ENCODE measurements at regions not wholly inside any gene's neighbourhood (a gene's known extent, or its start where the extent isn't known, plus 50 kb on each side); places are given as distances from the start of the nearest gene placed in this dataset.

- no peak for DNase-seq (ENCODE audit: low read depth)
Observed at GRCh38 chr4:32031026-32031425, 1310.9 kb downstream of the PCDH7 start.

GRCh38 chr4:32032136-32032672 is 1312.0 kb downstream of the PCDH7 start:
- no peak for DNase-seq (ENCODE audit: low read depth)

DNA sequence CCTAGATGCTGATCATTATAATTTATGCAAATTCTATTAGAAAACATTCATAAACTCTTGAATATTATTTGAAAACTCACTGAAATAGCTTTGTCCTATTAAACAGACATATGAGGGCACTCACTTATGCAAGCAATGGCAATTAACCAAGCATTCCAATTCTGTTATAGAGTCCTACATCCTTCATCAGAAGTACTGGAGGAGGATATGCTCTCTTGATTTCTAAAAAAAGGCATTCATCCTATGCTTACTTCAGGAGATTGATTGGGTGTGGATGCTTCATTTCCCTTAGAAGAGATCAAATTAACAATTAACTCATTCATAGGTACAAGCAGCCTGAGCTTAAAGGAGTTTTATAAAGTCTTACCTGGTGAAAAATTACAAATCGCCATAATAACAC is 1317.2 kb downstream of the PCDH7 start:
- no peak for DNase-seq (ENCODE audit: low read depth)

DNA sequence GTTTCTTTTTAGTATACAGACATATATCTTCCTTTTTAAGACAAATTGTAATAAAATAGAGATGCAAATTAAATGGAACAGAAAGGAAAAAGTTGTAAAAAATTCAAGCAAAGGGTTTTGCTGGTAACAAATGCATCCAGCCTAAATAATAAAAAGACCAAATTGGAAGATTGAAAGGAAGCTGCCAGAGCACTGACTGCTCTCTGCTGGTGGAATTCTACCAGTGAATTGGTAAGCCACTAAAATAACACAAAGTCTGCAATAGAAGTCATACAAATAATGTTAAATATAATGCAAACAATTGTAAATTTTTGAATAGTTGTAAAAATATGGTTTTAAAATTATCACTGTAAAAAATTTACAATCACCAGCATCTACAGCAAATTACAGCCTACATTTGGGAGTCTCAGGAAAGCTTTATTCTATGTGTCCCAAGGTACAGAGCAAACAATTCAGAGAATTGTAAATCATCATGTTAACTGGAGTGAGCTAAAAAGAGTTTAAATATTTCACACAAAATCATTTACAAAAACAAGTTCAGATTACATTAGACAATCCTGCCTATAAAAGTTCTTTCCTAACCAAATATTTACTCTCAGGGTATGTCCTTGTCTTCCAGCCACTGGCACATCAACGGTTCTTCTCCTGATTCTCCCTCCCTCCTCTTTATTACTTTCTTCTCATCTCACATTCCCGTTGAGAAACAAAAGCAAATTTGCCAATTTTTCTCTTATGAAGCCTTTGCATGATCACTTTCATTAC is 1322.5 kb downstream of the PCDH7 start:
- DNase-seq (ENCODE audit: low read depth), result no peak

DNA sequence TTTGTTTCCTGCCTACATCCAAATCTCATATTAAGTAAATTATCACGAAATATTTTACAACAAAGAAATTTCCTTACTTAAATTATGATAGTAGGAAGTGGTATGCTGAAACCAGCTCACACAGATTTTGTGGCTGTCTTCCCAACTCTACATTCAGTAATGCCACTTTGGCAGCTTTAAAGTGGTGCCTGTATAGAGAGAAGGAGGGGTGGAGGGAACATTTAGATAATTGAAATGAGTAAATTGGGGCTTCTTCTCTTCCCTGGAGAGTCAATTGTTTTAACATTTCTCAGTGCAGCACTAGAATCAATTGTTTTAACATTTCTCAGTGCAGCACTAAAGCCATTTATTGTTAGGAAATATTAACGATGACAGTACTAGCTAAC is 1323.1 kb downstream of the PCDH7 start:
- no peak for DNase-seq (ENCODE audit: low read depth)

GRCh38 chr4:32061916-32062315 is 1341.7 kb downstream of the PCDH7 start:
- DNase-seq (ENCODE audit: low read depth), result no peak

DNA sequence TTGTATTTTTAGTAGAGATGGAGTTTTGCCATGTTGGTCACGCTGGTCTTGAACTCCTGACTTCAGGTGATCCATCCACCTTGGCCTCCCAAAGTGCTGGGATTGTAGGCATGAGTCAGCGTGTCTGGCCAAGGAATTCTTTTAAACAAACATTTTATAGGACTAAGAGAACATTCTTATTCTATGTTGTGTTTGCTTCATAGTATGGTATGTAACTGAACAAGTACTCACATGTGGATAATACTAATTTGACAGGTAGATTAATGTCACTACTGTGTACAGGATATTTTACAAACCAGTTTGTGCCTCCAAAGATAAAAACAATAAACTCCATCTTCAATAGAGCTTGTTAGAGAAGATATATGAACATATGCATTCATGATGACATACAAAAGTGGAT is 1353.4 kb downstream of the PCDH7 start:
- DNase-seq (ENCODE audit: low read depth), result no peak

DNA sequence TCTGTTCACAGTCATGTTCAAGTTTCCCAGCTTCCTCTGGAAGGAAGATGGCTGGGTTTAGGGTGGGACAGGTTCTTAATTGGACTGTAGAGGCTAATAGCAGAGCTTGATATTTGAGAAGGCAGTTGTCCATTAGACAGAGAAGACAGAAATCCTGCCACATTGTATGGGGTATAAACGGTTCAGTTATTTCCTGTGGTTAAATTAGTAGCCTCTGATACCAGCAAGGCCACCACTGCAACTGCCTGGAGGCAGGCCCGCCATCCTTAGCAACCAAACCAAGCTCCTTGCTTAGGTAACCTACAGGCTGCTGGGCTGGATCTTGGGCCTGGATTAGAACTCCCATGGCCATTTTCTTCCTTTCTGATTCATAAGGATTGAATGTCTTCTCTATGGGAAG is 1367.0 kb downstream of the PCDH7 start:
- no peak for DNase-seq (ENCODE audit: low read depth)

GRCh38 chr4:32094987-32095386 is 1374.8 kb downstream of the PCDH7 start:
- no peak for DNase-seq (ENCODE audit: low read depth)

- no peak for DNase-seq (ENCODE audit: low read depth)
Observed at GRCh38 chr4:32102896-32103295, 1382.7 kb downstream of the PCDH7 start.

GRCh38 chr4:32106767-32107166 is 1386.6 kb downstream of the PCDH7 start:
- DNase-seq (ENCODE audit: low read depth), result no peak

DNA sequence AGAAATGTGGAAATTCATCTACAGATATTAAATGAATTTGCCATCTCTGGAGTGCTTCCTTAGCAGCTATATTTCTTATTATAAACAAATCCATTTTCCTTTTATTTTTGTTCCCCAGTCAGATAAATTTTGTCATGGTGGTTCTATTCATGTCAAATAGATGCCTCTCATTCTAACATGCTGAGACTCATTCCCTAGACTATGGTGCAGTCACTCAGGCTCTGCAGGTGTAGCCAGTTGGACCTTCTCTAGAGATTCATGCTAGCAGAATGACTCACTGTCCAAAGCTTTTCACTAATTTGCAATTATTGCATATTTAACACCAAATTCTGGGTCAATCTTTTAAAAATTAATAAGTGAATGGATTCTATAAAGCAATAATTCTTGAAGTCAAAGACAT is 1392.7 kb downstream of the PCDH7 start:
- DNase-seq (ENCODE audit: low read depth), result no peak

- no peak for DNase-seq (ENCODE audit: low read depth)
Observed at GRCh38 chr4:32117693-32118092, 1397.5 kb downstream of the PCDH7 start.

DNA sequence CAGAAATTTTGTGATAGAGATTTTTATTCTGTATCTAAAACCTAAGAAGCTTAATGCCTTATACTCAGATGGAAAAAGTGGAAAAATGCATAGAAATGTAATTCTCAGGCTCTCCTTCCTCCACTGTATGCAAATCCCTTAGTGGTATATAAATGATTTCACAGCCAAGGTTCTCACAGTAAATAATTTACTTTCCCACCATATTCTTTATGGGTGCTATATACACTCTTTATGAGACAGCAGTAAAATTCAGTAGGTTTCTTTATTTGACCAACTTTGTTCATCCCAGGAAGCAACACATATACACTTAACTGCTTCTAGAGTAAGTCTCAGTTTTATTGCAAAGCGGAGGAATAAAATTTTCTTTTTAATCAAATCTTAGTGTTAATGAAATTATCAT is 1399.7 kb downstream of the PCDH7 start:
- no peak for DNase-seq (ENCODE audit: low read depth)

DNA sequence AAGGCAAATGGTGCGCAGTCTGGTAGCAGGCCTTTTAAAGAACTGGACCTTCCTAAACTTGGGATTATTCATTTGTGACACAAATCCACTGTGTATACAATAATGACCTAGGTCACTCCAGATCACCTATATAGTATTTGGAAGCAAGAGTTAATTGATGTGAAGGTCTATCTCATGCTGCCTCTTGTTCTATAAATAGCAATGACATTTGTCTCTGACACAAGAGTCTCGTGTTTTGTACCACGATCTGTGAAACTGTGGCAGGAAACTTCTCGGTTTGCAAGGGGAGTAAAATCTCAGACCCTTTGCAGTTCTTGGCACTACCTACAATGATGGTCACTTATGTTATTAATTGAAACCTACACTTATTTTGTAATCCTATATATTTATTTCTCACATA is 1408.4 kb downstream of the PCDH7 start:
- no peak for DNase-seq (ENCODE audit: low read depth)

GRCh38 chr4:32129967-32130366 is 1409.8 kb downstream of the PCDH7 start:
- no peak for DNase-seq (ENCODE audit: low read depth)

DNA sequence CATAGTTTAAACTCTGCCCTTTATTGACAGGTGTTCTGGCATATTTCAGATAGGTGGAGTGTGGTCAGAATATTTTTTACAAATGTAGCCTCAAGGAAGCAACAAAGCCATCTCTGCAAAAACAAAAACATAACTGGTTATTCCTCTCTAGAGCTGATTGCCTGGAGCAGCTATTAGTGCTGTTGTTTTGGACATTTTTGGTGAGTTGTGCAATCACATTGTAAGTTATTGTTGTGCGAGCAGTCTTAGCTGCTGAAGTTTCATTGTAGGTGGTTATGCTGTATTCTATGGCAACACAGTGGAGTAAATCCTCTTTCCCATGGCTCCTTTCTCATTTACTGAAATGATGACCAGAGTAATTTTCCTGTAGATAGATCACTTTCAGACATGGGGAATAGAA is 1413.0 kb downstream of the PCDH7 start:
- DNase-seq (ENCODE audit: low read depth), result no peak

DNA sequence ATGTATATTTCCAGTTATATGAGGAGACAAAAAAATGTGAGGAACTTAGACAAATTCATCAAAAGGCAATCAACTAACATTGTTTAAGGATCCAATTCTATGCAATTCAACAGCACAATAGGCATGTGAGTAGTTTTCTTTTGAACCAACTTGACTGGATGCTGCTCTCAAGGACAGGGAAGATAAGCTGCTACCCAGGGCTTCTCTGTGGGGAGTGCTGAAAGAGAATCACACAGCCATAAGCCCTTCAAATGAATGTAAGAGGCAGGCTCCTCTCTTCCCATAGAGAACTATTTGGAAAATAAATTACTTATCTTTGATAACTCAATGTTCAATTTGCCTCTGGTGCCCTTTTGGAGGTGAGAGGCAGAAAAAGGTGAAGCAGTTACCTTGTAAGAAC is 1413.6 kb downstream of the PCDH7 start:
- DNase-seq (ENCODE audit: low read depth), result no peak

- DNase-seq (ENCODE audit: low read depth), result no peak
Observed at GRCh38 chr4:32135642-32136041, 1415.5 kb downstream of the PCDH7 start.

DNA sequence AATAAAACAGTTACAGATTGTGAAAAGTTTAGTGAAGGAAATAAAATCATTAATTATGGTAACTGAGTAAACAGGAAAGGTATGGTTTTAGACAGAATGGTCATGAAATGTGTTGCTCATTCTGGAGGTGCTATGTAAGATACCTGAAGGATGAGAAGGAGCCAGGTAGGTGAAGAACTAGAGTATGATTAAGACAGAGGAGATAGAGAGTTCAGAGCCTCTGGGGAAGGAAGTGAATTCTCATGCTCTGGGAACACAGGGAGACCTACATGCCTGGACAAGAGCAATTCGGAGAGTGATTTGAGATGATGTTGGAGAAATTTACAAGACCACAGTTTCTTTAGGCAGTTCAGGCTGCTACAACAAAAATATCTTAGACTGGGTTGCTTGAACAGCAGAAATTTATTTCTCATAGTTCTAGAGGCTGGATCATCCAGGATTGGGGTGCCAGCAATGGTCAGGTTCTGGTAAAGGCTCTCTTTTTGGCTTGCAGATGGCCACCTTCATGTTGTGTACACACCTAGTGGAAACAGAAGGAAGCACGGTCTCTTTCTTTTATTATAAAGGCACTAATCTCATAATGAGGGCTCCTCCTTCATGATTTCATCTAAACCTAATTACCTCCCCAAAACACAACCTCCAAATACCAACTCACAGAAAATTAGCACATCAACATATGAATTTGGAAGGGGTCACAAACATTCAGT is 1416.1 kb downstream of the PCDH7 start:
- no peak for DNase-seq (ENCODE audit: low read depth)

GRCh38 chr4:32140636-32141035 is 1420.5 kb downstream of the PCDH7 start:
- no peak for DNase-seq (ENCODE audit: low read depth)

DNA sequence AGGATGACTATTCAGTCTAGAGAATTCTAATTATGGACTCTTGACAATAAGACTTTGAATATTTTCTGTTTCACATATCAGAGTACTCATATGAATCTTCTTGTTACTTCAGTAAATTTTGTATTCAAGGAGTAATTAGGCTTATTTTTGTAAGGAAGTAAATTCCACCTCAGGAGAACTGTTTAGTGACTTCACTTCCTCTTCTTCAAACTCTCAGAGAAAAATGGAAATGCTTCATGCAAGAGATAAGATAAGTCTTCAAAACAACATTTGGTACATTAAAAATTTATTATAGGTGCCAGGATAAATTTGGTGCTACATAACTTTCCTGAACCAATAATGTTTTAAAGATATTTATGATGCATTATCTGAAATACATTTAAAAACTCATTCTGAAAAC is 1421.9 kb downstream of the PCDH7 start:
- DNase-seq (ENCODE audit: low read depth), result no peak

- no peak for DNase-seq (ENCODE audit: low read depth)
Observed at GRCh38 chr4:32145987-32146386, 1425.8 kb downstream of the PCDH7 start.

Measured in activated T-cell treated with anti-CD3 and anti-CD28 coated beads for 48 hours (primary cell).